ENCODE measurements at regions not wholly inside any gene's neighbourhood (a gene's known extent, or its start where the extent isn't known, plus 50 kb on each side); places are given as distances from the start of the nearest gene placed in this dataset.

DNA sequence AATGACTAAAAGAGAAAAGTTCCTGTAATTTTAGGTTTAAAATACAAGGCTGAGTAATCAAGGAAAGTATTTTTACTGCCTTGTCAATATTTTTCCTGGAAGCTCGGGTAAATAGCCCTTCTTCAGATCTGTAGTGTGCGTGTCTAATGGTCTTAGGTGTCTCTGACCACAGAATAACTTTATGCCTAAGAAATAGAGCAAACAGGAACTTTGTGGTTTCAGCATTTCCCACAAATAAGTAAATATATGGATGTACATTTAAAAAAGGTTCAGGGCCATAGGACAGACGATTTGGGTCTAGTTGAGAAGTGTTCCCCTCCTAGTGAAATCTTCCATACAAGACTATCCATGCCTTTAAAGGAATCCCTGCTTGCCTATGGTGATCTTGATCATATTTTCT lies 107.0 kb downstream of the ZC3H11B start:
- RAD21 ChIA-PET (ENCODE audit: low non-redundant PET in 1 of 2, low total read pairs in 2 of 2, uncharacterized antibody in 2 of 2, unreplicated experiment in 2 of 2), result no interaction called here
- H3K4me3 ChIP-seq (replicated peaks in 1 of 2; ENCODE audit: low read depth in 1 of 2, low read length in 2 of 2), result no peak overlapping the region
- peak overlapping the region; percentile 5; the same call in 1 of the 2 replicates for H3K27ac ChIP-seq (ENCODE audit: low read depth, low read length)
- no peak overlapping the region for H2AFZ ChIP-seq (ENCODE audit: low read depth, low read length, poor library complexity, severe bottlenecking)
- no peaks in the 10 kb centered on the region for H4K20me1 ChIP-seq (ENCODE audit: insufficient read depth)
- TF ChIP-seq, protein P1, sequence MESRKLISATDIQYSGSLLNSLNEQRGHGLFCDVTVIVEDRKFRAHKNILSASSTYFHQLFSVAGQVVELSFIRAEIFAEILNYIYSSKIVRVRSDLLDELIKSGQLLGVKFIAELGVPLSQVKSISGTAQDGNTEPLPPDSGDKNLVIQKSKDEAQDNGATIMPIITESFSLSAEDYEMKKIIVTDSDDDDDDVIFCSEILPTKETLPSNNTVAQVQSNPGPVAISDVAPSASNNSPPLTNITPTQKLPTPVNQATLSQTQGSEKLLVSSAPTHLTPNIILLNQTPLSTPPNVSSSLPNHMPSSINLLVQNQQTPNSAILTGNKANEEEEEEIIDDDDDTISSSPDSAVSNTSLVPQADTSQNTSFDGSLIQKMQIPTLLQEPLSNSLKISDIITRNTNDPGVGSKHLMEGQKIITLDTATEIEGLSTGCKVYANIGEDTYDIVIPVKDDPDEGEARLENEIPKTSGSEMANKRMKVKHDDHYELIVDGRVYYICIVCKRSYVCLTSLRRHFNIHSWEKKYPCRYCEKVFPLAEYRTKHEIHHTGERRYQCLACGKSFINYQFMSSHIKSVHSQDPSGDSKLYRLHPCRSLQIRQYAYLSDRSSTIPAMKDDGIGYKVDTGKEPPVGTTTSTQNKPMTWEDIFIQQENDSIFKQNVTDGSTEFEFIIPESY (IDR thresholded peaks at IDR 0.05; ENCODE audit: extremely low read depth, insufficient replicate concordance, low read length), result no peak
- TF ChIP-seq POLR2A (IDR thresholded peaks at IDR 0.05; ENCODE audit: borderline replicate concordance, extremely low read depth, insufficient read depth, insufficient read length), result no peak
- H3K36me3 ChIP-seq (ENCODE audit: control insufficient read depth in 1 of 2, insufficient read depth in 2 of 2, low read length in 2 of 2), result no peaks in the 10 kb centered on the region
- H3K4me2 ChIP-seq (ENCODE audit: low read length), result no peak overlapping the region
- H3K4me1 ChIP-seq (ENCODE audit: control insufficient read depth in 1 of 2, insufficient read depth in 2 of 2, low read length in 2 of 2), result peaks cover 0 to 2% of the 10 kb centered on the region in 2 experiments; a peak in 1 of 4 replicates
- intact Hi-C loops (cut with micrococcal nuclease), result no loop called here
- H3K79me2 ChIP-seq (ENCODE audit: insufficient read depth, low read length), result no peaks in the 10 kb centered on the region
- CTCF ChIA-PET, result no interaction called here
- H3K27me3 ChIP-seq (ENCODE audit: insufficient read depth, low read length), result no peaks in the 10 kb centered on the region
- POLR2A ChIA-PET, result no interaction called here
- BruUV-seq (replicated peaks), result no TSS peak
- ATAC-seq (no peak), DNase-seq (ENCODE audit: low read depth, low spot score) (no peak)
- no peaks in the 10 kb centered on the region for H3K9me2 ChIP-seq (ENCODE audit: insufficient read depth)
- H3K9ac ChIP-seq (ENCODE audit: low read length), result no peak overlapping the region
- no peaks in the 10 kb centered on the region for H3K9me3 ChIP-seq (ENCODE audit: control insufficient read depth in 1 of 2, insufficient read depth in 1 of 2, low read depth in 1 of 2, low read length in 2 of 2)

DNA sequence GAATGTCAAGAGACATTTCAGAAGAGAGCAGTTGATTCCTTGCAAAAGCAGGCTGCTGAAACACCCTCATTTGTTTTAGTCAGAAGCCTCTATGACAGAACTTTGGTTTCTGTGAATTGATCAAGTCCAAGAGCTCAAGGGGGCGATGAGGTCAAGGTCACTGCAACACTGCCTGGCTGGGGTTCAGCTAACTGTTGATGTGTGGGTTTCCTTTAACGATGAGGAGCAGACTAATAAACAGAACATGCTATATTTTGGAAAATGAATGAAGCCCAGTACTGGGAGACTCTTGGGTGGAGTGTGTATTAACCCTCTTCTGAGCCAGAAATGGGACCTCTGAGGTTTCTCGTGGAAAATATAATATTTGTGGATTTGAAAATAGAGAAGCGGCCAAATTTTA lies 109.3 kb downstream of the ZC3H11B start:
- intact Hi-C loops (cut with micrococcal nuclease), result no loop called here
- ChIA-PET CTCF (no interaction called here), POLR2A (no interaction called here), RAD21 (ENCODE audit: low non-redundant PET in 1 of 2, low total read pairs in 2 of 2, uncharacterized antibody in 2 of 2, unreplicated experiment in 2 of 2) (no interaction called here)
- Histone ChIP-seq H3K4me2 (ENCODE audit: low read length) (no peak overlapping the region), H4K20me1 (ENCODE audit: insufficient read depth) (no peaks in the 10 kb centered on the region), H2AFZ (ENCODE audit: low read depth, low read length, poor library complexity, severe bottlenecking) (no peak overlapping the region), H3K9me3 (ENCODE audit: control insufficient read depth in 1 of 2, insufficient read depth in 1 of 2, low read depth in 1 of 2, low read length in 2 of 2) (no peaks in the 10 kb centered on the region), H3K27ac (ENCODE audit: low read depth, low read length) (no peak overlapping the region), H3K79me2 (ENCODE audit: insufficient read depth, low read length) (no peaks in the 10 kb centered on the region), H3K9ac (ENCODE audit: low read length) (no peak overlapping the region), H3K9me2 (ENCODE audit: insufficient read depth) (no peaks in the 10 kb centered on the region), H3K4me3 (replicated peaks in 1 of 2; ENCODE audit: low read depth in 1 of 2, low read length in 2 of 2) (no peak overlapping the region), H3K4me1 (ENCODE audit: control insufficient read depth in 1 of 2, insufficient read depth in 2 of 2, low read length in 2 of 2) (peaks cover 0 to 2% of the 10 kb centered on the region in 2 experiments; a peak in 1 of 4 replicates), H3K27me3 (ENCODE audit: insufficient read depth, low read length) (no peaks in the 10 kb centered on the region), H3K36me3 (ENCODE audit: control insufficient read depth in 1 of 2, insufficient read depth in 2 of 2, low read length in 2 of 2) (no peaks in the 10 kb centered on the region)
- TF ChIP-seq CBX3 (IDR thresholded peaks at IDR 0.05; ENCODE audit: low read depth), result no peak
- no peak for TF ChIP-seq ELF1 (IDR thresholded peaks at IDR 0.05; ENCODE audit: borderline replicate concordance, low read depth)
- TF ChIP-seq EGR1 (IDR thresholded peaks at IDR 0.05; ENCODE audit: low read depth), result no peak
- TF ChIP-seq POLR2AphosphoS5 (IDR thresholded peaks at IDR 0.05; ENCODE audit: low read depth, low read length), result no peak
- no peak for TF ChIP-seq RAD21 (IDR thresholded peaks at IDR 0.05; ENCODE audit: low read depth)
- TF ChIP-seq, protein P2, sequence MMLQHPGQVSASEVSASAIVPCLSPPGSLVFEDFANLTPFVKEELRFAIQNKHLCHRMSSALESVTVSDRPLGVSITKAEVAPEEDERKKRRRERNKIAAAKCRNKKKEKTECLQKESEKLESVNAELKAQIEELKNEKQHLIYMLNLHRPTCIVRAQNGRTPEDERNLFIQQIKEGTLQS (IDR thresholded peaks at IDR 0.05), result no peak
- TF ChIP-seq YY1 (IDR thresholded peaks at IDR 0.05; ENCODE audit: extremely low read depth, insufficient replicate concordance, low read depth, low read length), result no peak
- no peak for TF ChIP-seq POLR2A (IDR thresholded peaks at IDR 0.05; ENCODE audit: borderline replicate concordance, extremely low read depth, insufficient read depth, insufficient read length)
- no peak for TF ChIP-seq SP1 (IDR thresholded peaks at IDR 0.05; ENCODE audit: low read depth)
- TF ChIP-seq EZH2 (IDR thresholded peaks at IDR 0.05), result no peak
- no TSS peak for BruUV-seq (replicated peaks)
- ATAC-seq (no peak), DNase-seq (ENCODE audit: low read depth, low spot score) (no peak)

Measured in HCT116 (cell line).